GM12891 (cell line): ENCODE measurements at regions not wholly inside any gene's neighbourhood (a gene's known extent, or its start where the extent isn't known, plus 50 kb on each side); places are given as distances from the start of the nearest gene placed in this dataset.
"Not testable (repeated sequence)": the region's sequence is repeated elsewhere in the genome, so short reads cannot be mapped to it uniquely, and the experiment has no call there.

Experiments
- POLR2A ChIP-seq: IDR thresholded peaks from 2 replicates; pipeline ENCODE4 v1.6.1; 2011; ENCODE audit warnings: low read depth, low read length, control low read depth
- POLR2AphosphoS5 ChIP-seq: IDR thresholded peaks from 2 replicates; pipeline ENCODE4 v1.6.1; 2011; ENCODE audit warnings: low read depth, low read length, control low read depth
- POU2F2 ChIP-seq: IDR thresholded peaks from 2 replicates; pipeline ENCODE4 v1.6.1; 2011; ENCODE audit warnings: low read depth, mild to moderate bottlenecking, control low read depth, low read length, moderate library complexity
- TAF1 ChIP-seq: IDR thresholded peaks from 2 replicates; pipeline ENCODE4 v1.6.1; 2011; ENCODE audit warnings: low read depth, low read length, control low read depth

- TF ChIP-seq POLR2AphosphoS5, POU2F2, POLR2A, TAF1: not testable (repeated sequence)
Observed at GRCh38 chr7:68630914-68631313, 967.4 kb upstream of the AUTS2 start.
